Trophoblast cell (in vitro differentiated cells and primary cell): ENCODE measurements at regions not wholly inside any gene's neighbourhood (a gene's known extent, or its start where the extent isn't known, plus 50 kb on each side); places are given as distances from the start of the nearest gene placed in this dataset.

Experiments used
- DNase-seq, 2 donors: peaks; one replicate each; pipeline ENCODE4 v3.0.0-alpha.2; 2016
- H2AFZ ChIP-seq: 2 replicates; pipeline ENCODE4 v1.6.1; 2013; ENCODE audit warnings: low read length, moderate library complexity, mild to moderate bottlenecking; ENCODE audit not compliant: insufficient read depth, poor library complexity
- H2AK5ac ChIP-seq: 2 replicates; pipeline ENCODE4 v1.6.1; 2013; ENCODE audit warnings: mild to moderate bottlenecking, low read length
- H2BK120ac ChIP-seq: 2 replicates; pipeline ENCODE4 v1.6.1; 2013; ENCODE audit warnings: low read length, mild to moderate bottlenecking, moderate library complexity; ENCODE audit not compliant: insufficient read depth, poor library complexity
- H2BK12ac ChIP-seq: 2 replicates; pipeline ENCODE4 v1.6.1; 2013; ENCODE audit warnings: mild to moderate bottlenecking, low read length, moderate library complexity
- H2BK5ac ChIP-seq: 2 replicates; pipeline ENCODE4 v1.6.1; 2013; ENCODE audit warnings: low read length, low read depth, moderate library complexity, mild to moderate bottlenecking; ENCODE audit not compliant: poor library complexity
- H3K14ac ChIP-seq: 2 replicates; pipeline ENCODE4 v1.6.1; 2013; ENCODE audit warnings: mild to moderate bottlenecking, low read length
- H3K18ac ChIP-seq: 2 replicates; pipeline ENCODE4 v1.6.1; 2013; ENCODE audit warnings: mild to moderate bottlenecking, low read length
- H3K23ac ChIP-seq: 2 replicates; pipeline ENCODE4 v1.6.1; 2013; ENCODE audit warnings: low read length
- H3K27ac ChIP-seq: 2 replicates; pipeline ENCODE4 v1.5.1; 2013; ENCODE audit warnings: low read depth, mild to moderate bottlenecking, inconsistent platforms, low read length, moderate library complexity
- H3K27me3 ChIP-seq: 2 replicates; pipeline ENCODE4 v1.6.1; 2013; ENCODE audit warnings: inconsistent platforms, mild to moderate bottlenecking, low read length, moderate library complexity; ENCODE audit not compliant: insufficient read depth
- H3K36me3 ChIP-seq, 2 experiments: 1 replicate in 1 of 2; 2 replicates in 1 of 2; pipeline ENCODE4 v1.6.1; 2013; ENCODE audit warnings: low read length in 2 of 2, mild to moderate bottlenecking in 2 of 2, moderate library complexity in 1 of 2; ENCODE audit not compliant: insufficient read depth in 2 of 2, control insufficient read depth in 1 of 2
- H3K4ac ChIP-seq: 2 replicates; pipeline ENCODE4 v1.6.1; 2013; ENCODE audit warnings: low read depth, mild to moderate bottlenecking, low read length, moderate library complexity
- H3K4me1 ChIP-seq, 2 experiments: 1 replicate in 1 of 2; 2 replicates in 1 of 2; pipeline ENCODE4 v1.6.1; 2013; ENCODE audit warnings: low read length in 2 of 2, mild to moderate bottlenecking in 2 of 2, moderate library complexity in 1 of 2; ENCODE audit not compliant: insufficient read depth in 2 of 2, control insufficient read depth in 1 of 2
- H3K4me2 ChIP-seq: 2 replicates; pipeline ENCODE4 v1.6.1; 2013; ENCODE audit warnings: inconsistent platforms, mild to moderate bottlenecking, low read length, moderate library complexity
- H3K4me3 ChIP-seq: 2 replicates; pipeline ENCODE4 v1.5.1; 2013; ENCODE audit warnings: mild to moderate bottlenecking, low read depth, low read length, inconsistent platforms
- H3K79me1 ChIP-seq: one replicate; pipeline ENCODE4 v1.6.1; 2013; ENCODE audit warnings: low read length
- H3K79me2 ChIP-seq: 2 replicates; pipeline ENCODE4 v1.6.1; 2013; ENCODE audit warnings: low read length, mild to moderate bottlenecking; ENCODE audit not compliant: control insufficient read depth, insufficient read depth, poor library complexity
- H3K9ac ChIP-seq: 2 replicates; pipeline ENCODE4 v1.6.1; 2013; ENCODE audit warnings: mild to moderate bottlenecking, low read length
- H3K9me3 ChIP-seq: 2 replicates; pipeline ENCODE4 v1.6.1; 2013; ENCODE audit warnings: low read depth, mild to moderate bottlenecking, control low read depth, inconsistent platforms, low read length; ENCODE audit not compliant: insufficient read depth
- H4K12ac ChIP-seq: 2 replicates; pipeline ENCODE4 v1.6.1; 2013; ENCODE audit warnings: low read depth, mild to moderate bottlenecking, low read length, moderate library complexity
- H4K8ac ChIP-seq: 2 replicates; pipeline ENCODE4 v1.6.1; 2013; ENCODE audit warnings: low read depth, mild to moderate bottlenecking, low read length, moderate library complexity
- H4K91ac ChIP-seq: one replicate; pipeline ENCODE4 v1.6.1; 2013; ENCODE audit warnings: low read depth, mild to moderate bottlenecking, low read length, moderate library complexity
- WGBS: extraction: QIAGEN DNeasy Blood & Tissue Kit; methylation state at CpG from one replicate; pipeline ENCODE4 v1.1.7; 2013; ENCODE audit warnings: missing lambda C conversion rate; ENCODE audit not compliant: insufficient read length, insufficient coverage; ENCODE audit errors: extremely low coverage; 5-methylcytosine and 5-hydroxymethylcytosine counted together

GRCh38 chr5:26031481-26031880 is 1006.9 kb downstream of the CDH9 start:
- Histone ChIP-seq H3K14ac (no peak overlapping the region), H3K36me3 (no peaks in the 10 kb centered on the region), H4K8ac (peak overlapping the region; percentile 35), H3K27me3 (no peaks in the 10 kb centered on the region), H3K4me2 (peak overlapping the region; percentile 38), H3K9ac (no peak overlapping the region), H3K79me2 (no peaks in the 10 kb centered on the region), H3K4me1 (peaks cover 0 to 6% of the 10 kb centered on the region in 2 experiments), H3K79me1 (peaks cover 15% of the 10 kb centered on the region), H3K4ac (no peak overlapping the region), H2BK120ac (peak overlapping the region; percentile 94), H3K4me3 (no peak overlapping the region), H3K18ac (no peak overlapping the region), H3K27ac (peak overlapping the region; percentile 97), H2BK12ac (peak overlapping the region; percentile 92), H2AFZ (no peak overlapping the region), H2AK5ac (no peak overlapping the region), H2BK5ac (peak overlapping the region; percentile 91), H3K9me3 (no peaks in the 10 kb centered on the region), H4K12ac (no peak overlapping the region), H3K23ac (no peak overlapping the region), H4K91ac (peak overlapping the region; percentile 56)
- WGBS = no CpG with 5 or more reads among the region's 3 CpGs
- DNase-seq = peak in 1 of 2 donors; percentile 0

- Histone ChIP-seq H2BK120ac (no peak overlapping the region), H4K91ac (no peak overlapping the region), H4K8ac (no peak overlapping the region), H2BK12ac (no peak overlapping the region), H3K36me3 (no peaks in the 10 kb centered on the region), H3K18ac (no peak overlapping the region), H3K9ac (no peak overlapping the region), H3K4ac (no peak overlapping the region), H3K23ac (no peak overlapping the region), H3K79me1 (peaks cover 5% of the 10 kb centered on the region), H2AFZ (no peak overlapping the region), H3K27me3 (no peaks in the 10 kb centered on the region), H2AK5ac (no peak overlapping the region), H3K4me1 (no peaks in the 10 kb centered on the region), H3K79me2 (no peaks in the 10 kb centered on the region), H3K27ac (no peak overlapping the region), H4K12ac (no peak overlapping the region), H3K4me3 (no peak overlapping the region), H2BK5ac (no peak overlapping the region), H3K9me3 (no peaks in the 10 kb centered on the region), H3K4me2 (no peak overlapping the region), H3K14ac (no peak overlapping the region)
- DNase-seq = no peak
- no CpG with 5 or more reads among the region's 4 CpGs for WGBS
Observed at GRCh38 chr5:26026044-26026443, 1012.3 kb downstream of the CDH9 start.

- Histone ChIP-seq H3K36me3 (no peaks in the 10 kb centered on the region), H4K91ac (no peak overlapping the region), H3K9me3 (no peaks in the 10 kb centered on the region), H3K27me3 (no peaks in the 10 kb centered on the region), H2BK5ac (no peak overlapping the region), H2BK120ac (no peak overlapping the region), H3K27ac (no peak overlapping the region), H2BK12ac (no peak overlapping the region), H3K18ac (no peak overlapping the region), H3K23ac (no peak overlapping the region), H3K14ac (no peak overlapping the region), H3K4me2 (no peak overlapping the region), H3K4me1 (no peaks in the 10 kb centered on the region), H4K12ac (no peak overlapping the region), H4K8ac (no peak overlapping the region), H3K4ac (no peak overlapping the region), H3K79me1 (no peaks in the 10 kb centered on the region), H3K79me2 (no peaks in the 10 kb centered on the region), H3K9ac (no peak overlapping the region), H3K4me3 (no peak overlapping the region), H2AFZ (no peak overlapping the region), H2AK5ac (no peak overlapping the region)
- no CpG with 5 or more reads among the region's 1 CpG for WGBS
- DNase-seq = no peak
Observed at GRCh38 chr5:26024774-26025173, 1013.6 kb downstream of the CDH9 start.

GRCh38 chr5:26023361-26023760 is 1015.0 kb downstream of the CDH9 start:
- no peak overlapping the region for H2BK5ac ChIP-seq
- no peak overlapping the region for H2BK12ac ChIP-seq
- WGBS = no CpG with 5 or more reads among the region's 4 CpGs
- H3K27ac ChIP-seq = no peak overlapping the region
- DNase-seq = no peak
- H3K79me2 ChIP-seq = no peaks in the 10 kb centered on the region
- H3K23ac ChIP-seq = no peak overlapping the region
- H2BK120ac ChIP-seq = no peak overlapping the region
- H3K4ac ChIP-seq = no peak overlapping the region
- H3K4me2 ChIP-seq = no peak overlapping the region
- no peaks in the 10 kb centered on the region for H3K79me1 ChIP-seq
- H2AK5ac ChIP-seq = no peak overlapping the region
- no peak overlapping the region for H3K9ac ChIP-seq
- H3K9me3 ChIP-seq = no peaks in the 10 kb centered on the region
- no peak overlapping the region for H2AFZ ChIP-seq
- H4K8ac ChIP-seq = no peak overlapping the region
- no peak overlapping the region for H4K91ac ChIP-seq
- H3K4me3 ChIP-seq = no peak overlapping the region
- H3K27me3 ChIP-seq = no peaks in the 10 kb centered on the region
- H3K18ac ChIP-seq = no peak overlapping the region
- no peak overlapping the region for H4K12ac ChIP-seq
- no peaks in the 10 kb centered on the region for H3K36me3 ChIP-seq
- no peaks in the 10 kb centered on the region for H3K4me1 ChIP-seq
- H3K14ac ChIP-seq = no peak overlapping the region
